NCI-H345 treated with DMSO at 0.1 percent for 48 hours (cell line): ENCODE measurements at regions not wholly inside any gene's neighbourhood (a gene's known extent, or its start where the extent isn't known, plus 50 kb on each side); places are given as distances from the start of the nearest gene placed in this dataset.

Experiments used
- DNase-seq: peaks from one replicate; lab custom pipeline; 2025; ENCODE audit not compliant: unreplicated experiment; lab: John Stamatoyannopoulos, UW

DNA sequence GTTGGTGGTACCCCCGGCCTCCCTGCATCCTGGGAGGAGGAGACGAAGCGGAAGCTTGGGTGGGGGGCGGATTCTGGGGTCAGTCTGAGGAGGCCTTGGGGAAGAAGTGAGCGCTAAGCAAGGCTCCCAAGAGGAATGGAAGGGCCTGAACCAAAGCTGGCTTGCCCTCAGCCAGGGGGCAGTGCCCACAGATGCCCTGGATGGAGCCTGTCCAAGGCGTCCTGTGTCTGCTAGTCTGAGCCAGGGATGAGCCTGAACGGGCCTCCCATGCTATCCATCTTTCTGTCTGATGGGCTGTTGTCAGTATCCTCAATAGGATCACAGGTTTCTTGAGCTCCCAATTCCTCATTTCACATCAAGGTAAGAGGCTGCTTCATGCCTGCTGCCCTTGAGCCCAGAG, 122.3 kb upstream of the LHX1 start:
- no peak for DNase-seq

DNA sequence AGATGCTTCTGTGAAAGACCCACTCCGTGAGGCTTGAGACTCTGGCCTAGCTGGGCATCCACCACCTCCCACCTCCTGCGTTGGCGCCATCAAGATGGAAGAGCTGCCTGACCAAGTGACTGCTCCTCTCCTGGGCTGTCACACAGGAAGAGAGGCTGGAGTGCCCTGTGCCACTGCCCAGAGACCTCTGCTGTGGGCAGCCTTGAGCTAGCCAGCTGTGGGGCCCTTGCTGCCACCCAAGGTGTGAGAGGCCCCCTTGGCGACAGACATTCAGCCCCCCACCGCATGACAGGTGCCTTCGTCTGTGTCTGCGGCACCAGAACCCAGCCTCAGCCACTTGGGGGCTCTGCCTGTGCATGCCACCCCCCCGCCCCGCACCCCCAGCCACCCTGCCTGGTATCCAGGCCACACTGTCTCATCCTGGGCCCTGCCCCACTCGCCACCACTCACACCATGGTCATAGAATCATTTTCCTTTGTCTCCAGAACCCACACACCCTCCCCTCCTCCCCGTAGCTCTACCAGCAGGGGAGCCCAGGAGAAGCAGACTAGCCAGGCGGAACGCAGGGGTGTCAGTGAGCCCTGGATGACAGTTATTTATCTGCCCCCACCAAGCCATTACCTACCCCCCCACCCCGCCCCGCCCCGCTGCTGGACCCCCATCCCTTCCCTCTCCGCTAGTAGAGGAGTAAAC, 120.9 kb upstream of the LHX1 start:
- DNase-seq, result no peak

DNA sequence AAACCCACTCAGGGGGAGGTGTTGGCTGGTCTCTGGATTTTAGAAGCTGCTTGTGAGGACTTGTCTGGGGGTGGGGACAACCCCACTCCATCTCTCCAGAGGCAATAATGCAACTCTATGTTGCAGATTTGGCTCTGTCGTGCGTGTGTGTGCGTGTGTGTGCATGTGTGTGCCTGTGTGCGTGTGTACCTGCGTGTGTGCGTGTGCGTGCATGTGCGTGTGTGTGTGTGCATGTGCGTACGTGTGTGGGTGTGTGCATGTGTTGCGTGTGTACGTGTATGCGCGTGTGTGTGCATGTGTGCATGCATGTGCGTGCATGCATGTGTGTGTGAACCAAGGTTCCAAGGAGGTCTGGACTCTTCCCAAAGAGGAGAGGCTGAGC, 120.4 kb upstream of the LHX1 start:
- no peak for DNase-seq

DNA sequence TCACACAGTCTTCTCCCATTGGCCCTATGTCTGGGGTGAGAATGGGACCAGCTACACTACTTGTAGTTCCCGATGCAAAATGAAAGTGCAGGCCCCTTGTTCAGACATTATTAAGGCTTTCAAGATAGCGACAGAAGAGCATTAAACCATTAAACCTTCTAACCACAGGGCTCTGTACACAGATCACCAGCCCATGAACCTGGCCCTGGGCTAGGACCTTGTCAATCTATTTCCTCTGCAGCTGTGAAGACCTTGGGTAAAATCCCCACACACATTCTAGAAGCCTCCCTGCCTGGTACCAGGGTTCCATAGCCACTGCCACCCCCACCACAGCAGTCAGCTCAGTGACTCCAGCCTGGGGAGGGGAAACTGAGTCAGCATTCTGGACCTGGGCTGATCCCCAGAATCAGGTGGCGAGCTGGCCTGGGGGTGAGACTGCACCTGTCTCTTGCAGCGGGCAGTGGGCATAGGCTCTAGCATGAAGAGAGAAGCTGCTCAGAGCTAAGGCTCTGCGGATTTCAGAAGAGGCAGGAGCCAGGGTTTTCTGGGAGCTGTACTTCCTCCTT, 119.7 kb upstream of the LHX1 start:
- no peak for DNase-seq

DNA sequence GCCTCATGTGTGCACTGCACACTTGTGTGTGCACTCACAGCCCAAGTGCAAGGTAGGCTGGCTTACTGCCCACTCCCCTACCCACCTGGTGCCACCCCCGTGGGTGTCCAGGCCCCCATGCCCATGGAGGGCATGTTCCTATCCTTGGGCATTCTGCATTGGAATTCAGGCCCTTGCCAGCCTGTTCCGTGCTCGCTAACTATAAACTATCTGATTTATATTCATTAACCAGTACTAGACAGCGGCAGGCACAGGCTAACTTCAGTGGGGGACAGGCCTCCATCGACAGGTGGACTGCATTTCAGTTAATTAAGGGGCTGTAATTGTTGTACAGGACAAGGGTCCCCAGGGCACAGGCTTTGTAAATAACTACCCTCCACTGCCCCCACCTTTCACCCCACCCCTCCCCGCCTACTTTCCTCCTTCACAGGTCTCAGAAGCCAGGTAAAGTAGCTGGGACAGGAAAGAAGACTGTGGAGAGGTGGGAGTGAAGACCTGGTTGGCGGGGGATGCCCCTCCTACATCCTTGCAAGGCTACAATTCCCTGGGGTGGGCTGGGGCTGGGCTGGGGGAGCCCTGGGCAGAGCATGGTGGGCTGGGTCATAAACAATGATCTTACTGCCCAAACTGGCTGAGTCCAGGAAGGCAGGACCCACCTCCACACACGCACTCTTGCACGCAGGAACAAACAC, 119.0 kb upstream of the LHX1 start:
- no peak for DNase-seq

DNA sequence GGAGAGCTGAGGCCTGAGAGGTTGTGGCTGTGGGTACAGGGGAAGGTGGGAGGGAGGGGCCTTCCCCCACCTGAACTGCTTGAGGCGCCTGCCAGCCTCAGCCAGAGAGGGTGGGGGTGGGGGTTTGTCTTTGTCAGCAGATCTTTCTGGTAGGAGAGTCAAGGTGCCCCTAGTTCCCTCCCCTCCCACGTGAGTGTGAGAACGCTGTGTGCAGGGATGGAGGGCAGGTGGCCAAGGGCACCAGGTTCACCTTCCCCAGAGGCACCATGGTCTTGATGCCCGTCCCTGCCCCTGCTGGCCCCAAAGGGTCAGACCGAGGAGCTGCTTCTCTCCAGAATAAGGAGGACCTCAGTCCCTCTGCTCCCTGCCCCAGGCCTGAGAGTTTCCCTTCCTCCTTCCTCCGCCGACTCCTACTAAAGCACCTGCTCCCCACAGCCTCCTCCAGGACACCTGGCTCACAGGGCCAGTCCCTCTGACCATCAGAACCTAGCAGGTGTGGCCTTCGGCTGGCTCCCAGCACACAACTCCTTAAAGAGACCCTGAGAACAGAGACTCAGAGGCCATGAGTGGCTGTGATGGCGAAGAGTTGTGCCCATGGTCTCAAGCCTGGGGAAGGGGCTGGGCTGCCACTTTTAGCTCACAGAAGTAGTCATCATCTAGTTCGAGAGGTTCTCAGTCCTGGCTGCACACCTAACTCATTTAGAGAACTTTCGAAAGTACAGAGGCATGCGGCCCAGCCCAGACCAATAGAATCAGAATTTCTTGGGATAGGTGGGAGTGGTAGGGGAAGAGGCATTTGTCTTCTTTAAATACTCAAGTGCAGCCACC, 113.2 kb upstream of the LHX1 start:
- no peak for DNase-seq

DNA sequence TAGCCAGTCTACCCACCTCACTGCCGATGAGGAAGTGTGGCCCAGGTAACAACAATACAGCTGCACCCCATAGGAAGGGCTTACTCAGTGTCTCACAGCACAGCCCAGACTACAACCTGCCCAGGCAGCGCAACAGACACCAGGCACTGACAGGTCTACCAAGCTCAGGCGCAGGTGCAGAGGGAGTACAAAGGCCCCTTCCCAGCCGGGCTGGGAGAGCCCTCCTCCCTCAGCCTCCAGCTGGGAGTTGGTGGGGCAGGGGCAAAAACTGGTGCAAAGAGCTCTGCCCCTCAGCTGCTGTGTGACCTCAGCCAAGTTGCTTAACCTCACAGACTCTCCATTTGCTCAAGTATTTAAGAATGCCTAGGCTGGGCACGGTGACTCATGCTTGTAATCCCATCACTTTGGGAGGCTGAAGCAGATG, 112.6 kb upstream of the LHX1 start:
- DNase-seq, result no peak

DNA sequence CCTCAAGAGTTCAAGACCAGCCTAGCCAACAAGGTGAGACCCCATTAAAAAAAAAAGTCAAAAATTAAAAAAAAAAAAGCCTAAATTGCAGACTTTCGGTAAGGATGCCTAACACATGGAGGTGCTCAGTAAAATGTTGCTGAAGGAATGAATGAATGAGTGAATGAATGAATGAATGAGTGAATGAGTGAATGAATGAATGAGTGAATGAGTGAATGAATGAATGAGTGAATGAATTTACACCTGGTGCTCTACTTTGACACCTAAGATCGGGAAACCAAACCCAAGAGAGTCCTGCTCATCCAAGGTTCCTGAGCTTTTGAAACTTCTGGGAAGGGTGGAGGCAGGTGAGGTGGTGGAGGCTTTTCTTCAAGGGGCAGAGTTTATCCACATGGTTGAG, 112.2 kb upstream of the LHX1 start:
- DNase-seq, result no peak

DNA sequence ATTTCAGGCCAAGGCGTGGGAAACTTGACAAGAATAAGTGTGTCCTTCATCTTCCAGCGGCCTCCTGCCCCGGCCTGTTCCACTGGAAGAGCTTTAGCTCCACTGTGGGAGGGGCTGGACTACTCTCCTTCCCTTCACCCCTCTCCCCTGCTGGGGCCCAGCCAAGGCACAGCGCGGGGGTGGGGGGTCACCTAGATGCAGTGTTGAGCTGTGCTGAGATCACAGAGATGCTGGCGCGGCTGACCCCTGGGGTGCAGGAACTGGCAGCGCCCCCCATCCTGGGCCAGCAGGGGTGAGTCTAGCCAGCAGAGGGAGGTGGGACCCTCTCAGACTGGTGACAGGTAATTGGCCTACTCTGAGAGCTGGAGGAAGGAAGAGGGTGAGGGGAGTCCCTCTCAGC, 111.8 kb upstream of the LHX1 start:
- no peak for DNase-seq

DNA sequence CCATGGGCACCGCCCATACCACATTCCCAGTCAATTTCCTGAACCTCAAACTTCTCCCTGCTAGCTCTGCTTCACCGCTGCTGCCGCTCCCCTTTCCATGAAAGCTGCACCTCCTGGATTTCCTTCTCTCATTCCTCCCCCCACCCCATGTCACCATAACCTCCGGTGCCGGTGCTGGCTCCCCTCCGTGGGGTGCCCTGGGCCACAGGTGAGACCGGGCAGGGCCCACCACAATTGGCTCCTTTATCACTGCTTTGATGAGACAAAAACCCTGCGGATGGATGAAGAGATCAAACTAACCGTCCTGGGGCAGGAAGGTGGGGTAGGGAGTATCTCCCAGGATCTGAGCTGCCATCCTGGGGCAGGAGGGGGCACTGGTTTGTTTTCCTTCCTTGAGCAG, 111.3 kb upstream of the LHX1 start:
- DNase-seq, result no peak

DNA sequence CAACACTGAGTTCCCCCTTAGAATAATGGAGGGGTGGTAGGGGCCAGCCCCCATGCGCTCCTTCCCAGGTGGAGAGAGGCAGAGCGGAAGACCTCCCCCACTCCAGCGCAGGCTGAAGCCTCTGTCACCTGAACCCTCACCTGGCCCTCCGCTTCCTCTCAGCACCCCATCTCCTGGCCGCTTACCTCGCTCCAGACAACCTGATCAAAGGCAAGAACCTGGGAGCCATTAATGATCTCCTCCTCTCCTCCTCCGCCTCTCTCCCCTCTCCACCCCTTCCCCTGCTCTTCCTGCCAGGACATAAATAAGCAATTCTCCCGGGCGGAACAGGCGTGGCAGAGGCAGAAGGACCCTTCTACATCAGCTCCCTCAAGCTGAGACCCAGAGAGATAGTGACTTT, 110.2 kb upstream of the LHX1 start:
- no peak for DNase-seq

DNA sequence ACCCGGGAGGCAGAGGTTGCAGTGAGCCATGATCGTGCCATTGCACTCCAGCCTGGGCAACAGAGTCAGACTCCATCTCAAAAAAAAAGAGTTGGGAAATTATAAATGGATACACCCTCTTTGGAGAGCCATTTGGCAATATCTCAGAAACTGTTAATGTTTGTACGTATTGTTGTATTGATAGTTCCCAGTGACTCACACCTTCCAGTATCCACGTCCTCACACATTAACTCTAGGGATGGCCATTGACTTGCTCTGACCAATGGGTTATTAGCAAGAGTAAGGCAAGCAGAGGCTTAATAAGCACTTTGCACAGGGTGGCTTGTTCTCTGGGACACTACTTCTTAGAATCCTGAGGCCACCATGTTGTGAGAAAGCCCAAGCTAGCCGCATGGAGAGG, 107.6 kb upstream of the LHX1 start:
- DNase-seq, result no peak

DNA sequence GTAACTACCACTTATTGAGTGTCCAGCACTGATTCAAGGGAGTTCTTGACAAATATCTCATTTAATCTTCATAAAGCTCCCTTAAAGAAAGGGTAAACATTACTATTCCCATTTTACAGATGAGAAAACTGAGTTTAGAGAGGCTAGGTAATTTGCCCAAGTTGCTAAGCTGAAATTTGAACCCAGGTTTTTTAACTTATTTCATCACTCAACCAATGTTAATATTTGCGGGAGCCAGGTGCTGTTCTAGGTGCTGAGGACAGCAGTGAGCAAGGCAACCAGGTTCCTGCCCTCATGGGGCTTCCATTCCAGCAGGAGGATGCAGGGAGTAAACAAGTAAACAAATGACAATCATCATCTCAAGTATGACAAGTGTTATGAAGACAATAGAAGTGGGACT, 104.0 kb upstream of the LHX1 start:
- no peak for DNase-seq

DNA sequence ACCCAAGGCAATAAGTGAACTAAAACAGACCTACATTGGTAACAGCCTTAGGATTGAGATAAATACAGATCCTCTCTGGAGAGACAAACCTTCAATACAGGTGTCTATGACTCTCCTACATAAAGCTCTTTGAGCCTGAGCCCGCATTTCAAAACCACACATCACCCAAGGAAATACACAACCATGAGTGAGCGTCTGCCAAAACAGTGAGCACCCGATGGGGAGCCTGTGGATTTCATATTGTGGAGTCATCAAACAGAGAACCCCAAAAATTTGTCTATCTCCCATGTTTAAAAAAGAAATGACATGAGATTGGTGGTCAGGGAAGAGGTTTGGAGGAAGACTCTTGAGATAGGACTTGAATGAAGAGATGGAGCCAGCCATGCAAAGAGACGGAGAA, 102.2 kb upstream of the LHX1 start:
- no peak for DNase-seq

DNA sequence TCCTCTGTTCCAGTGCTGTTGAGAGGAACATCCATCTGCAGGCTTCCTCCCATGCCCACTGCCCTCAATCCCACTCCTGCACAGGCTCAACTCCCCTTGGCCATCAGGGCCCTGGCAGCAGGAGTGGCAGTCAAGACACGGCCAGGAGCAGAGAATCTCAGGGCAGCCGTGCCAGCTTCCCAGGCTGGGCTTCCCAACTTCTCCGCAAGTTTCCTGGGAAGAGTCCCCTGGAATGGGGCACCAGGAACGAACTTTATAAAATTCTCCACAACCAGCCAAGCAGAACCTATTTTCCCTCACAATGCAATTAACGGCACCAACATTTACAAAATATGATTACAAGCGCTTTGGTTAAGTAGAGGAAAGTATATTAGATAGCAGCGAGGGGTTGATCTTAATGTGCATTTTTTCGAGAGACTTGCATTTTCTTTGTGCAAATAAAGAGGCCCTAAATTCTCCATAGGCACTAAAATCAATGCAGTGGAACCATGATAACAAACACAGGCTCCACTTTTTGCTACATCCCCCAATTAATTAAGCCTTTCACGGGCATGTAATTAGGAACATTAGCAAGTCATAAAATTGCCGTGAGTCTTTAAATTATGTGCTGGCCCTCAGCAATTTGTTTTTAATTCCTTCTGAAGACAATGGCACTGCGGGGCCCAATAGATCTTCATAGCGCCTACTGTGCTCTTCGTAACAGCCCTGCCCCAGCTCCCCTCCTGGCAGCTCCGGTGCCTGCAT, 99.9 kb upstream of the LHX1 start:
- no peak for DNase-seq

DNA sequence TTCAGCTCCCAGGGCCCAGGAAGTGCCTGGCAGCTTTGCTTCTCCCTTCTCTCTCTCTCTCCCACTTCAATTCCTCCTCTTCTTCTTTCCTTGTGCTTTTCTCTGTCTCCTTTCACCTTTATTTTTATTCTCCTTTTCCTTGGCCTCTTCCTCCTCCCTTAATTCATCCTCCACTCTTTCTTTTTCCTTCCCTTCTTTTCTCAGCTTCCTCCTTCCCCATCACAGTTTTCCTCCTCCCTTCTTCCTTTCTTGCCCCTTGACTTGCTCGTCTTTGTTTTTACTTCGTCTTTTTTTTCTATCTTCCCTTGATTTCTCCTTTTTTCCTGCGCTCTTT, 99.4 kb upstream of the LHX1 start:
- no peak for DNase-seq

DNA sequence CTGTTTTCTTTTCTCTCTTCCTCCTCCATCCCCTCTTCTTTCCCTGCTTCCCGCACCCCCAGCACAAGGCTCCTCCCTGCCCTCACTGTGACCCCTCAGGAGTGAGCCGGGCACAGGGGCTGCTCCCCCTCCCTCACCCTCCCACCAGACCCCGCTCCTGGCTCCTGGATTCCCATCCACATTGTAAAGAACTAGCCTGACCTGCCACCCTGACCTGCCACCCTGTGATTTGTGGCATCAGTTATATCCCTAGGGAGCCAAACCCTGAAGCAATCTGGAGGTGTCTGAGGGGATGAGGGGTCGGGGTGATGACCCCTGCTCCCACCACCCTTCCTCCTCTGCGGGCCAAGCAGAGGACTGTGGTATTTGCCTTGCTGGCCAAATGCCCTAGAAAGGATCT, 98.0 kb upstream of the LHX1 start:
- no peak for DNase-seq

DNA sequence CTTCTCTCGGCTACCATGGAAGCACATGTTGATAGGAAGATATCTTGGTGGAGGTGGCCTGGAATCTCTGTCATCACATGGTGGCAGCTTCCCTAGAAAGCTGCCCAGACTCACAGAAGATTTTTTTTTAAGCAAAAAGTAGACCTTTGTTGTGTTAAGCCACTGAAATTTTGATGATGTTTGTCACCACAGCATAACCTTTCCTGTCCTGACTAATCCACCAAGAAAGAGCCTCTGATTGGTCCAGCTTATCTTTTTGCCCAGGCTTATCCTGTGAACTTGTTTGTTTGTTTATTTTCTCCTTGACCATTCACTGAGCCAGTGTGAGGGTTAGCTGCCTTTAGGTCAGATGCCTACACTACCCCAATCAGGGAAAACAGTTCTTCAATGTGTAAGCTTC, 96.5 kb upstream of the LHX1 start:
- DNase-seq, result no peak

DNA sequence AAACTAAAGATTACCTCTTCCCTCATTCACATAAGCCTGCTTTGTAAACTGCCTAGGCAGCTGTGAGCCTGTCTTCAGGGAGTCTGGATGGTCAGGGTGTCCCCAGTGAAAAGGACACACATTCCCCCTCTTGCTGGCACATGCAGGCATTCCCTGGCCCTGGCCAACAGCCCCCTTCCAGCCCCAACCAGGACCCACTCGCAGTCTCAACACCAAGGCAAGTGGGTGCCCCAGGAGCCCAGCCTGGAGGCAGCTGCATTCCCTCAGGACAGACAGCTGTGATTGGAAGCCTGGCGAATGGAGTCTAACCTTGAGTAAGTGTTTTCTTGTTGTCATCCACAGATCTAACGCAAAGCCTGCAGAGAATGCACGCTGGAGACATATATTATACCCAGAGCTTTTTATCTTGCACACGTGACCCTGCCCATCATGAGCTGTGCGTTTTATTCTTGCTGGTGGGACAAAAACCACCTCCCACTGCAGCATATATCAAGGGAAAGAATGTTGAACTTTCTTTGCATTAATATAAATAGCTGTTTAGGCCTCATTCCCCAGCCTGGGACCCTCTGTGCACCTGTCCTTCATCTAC, 95.0 kb upstream of the LHX1 start:
- no peak for DNase-seq

DNA sequence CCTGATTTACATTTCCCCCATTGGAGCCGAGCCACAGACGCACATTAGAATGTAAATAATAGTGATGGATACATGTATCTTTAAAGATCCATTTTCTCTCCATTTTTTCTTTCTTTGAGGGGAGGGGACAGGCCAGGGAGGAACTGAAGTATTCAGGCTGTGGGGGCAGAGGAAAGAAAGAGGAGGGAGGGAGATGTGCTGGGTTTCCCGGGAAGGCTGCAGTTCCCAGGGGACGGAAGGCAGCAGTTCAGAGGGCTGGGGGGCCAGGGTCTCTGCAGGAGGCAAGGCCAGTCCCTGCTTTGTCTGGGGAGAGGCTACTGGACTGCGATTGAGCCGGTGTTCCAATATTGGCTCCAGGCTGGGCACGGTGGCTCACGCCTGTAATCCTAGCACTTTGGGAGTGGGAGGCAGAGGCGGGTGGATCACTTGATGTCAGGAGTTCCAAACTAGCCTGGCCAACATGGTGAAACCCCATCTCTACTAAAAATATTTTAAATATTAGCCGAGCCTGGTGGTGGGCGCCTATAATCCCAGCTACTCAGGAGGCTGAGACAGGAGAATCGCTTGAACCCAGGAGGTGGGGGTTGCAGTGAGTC, 94.2 kb upstream of the LHX1 start:
- no peak for DNase-seq

DNA sequence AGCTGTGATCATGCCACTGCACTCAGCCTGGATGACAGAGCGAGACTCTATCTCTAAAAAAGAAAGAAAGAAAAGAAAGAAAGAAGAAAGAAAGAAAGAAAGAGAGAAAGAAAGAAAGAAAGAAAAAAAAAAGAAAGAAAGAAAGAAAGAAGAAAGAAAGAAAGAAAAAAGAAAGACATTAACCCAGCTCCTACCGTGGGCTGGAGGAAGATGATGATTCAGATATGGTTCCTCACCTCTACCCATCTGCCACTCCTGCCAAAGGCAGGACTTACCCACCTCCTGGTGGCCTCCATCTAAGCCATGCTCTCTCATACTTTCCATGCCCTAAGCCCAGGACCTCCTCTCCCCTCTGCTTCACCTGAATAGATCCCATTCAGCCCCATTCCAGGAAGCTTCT, 93.3 kb upstream of the LHX1 start:
- DNase-seq, result no peak
